ENCODE measurements at regions not wholly inside any gene's neighbourhood (a gene's known extent, or its start where the extent isn't known, plus 50 kb on each side); places are given as distances from the start of the nearest gene placed in this dataset.
"Not testable (repeated sequence)": the region's sequence is repeated elsewhere in the genome, so short reads cannot be mapped to it uniquely, and the experiment has no call there.

GRCh38 chr15:35256551-35256950, 171.5 kb upstream of the NANOGP8 start:
- Histone ChIP-seq H3K9ac (ENCODE audit: low read length) (no peak overlapping the region), H3K36me3 (ENCODE audit: insufficient read depth, low read length) (no peaks in the 10 kb centered on the region), H3K79me2 (replicated peaks; ENCODE audit: insufficient read depth, low read length) (no peaks in the 10 kb centered on the region), H3K4me3 (ENCODE audit: low read length) (no peak overlapping the region), H4K20me1 (ENCODE audit: insufficient read depth) (no peaks in the 10 kb centered on the region), H3F3A (ENCODE audit: insufficient read depth, low read length, poor library complexity, severe bottlenecking) (no peaks in the 10 kb centered on the region), H3K9me2 (ENCODE audit: insufficient read depth, low read length) (no peaks in the 10 kb centered on the region), H3K27me3 (ENCODE audit: insufficient read depth, low read depth, low read length) (no peaks in the 10 kb centered on the region), H3K27ac (ENCODE audit: low read length) (no peak overlapping the region), H2AFZ (ENCODE audit: low read depth, low read length) (no peak overlapping the region), H3K9me3 (ENCODE audit: low read length) (no peaks in the 10 kb centered on the region), H3K4me2 (ENCODE audit: low read length) (no peak overlapping the region)
- TF ChIP-seq TAF1 (IDR thresholded peaks at IDR 0.05; ENCODE audit: low read depth), result no peak
- no peak for TF ChIP-seq MXI1 (conservative IDR thresholded peaks at IDR 0.05; ENCODE audit: poor library complexity, severe bottlenecking)
- TF ChIP-seq EP300 (conservative IDR thresholded peaks at IDR 0.05; ENCODE audit: poor library complexity, severe bottlenecking), result no peak
- TF ChIP-seq POLR2AphosphoS5 (IDR thresholded peaks at IDR 0.05), result no peak

DNA sequence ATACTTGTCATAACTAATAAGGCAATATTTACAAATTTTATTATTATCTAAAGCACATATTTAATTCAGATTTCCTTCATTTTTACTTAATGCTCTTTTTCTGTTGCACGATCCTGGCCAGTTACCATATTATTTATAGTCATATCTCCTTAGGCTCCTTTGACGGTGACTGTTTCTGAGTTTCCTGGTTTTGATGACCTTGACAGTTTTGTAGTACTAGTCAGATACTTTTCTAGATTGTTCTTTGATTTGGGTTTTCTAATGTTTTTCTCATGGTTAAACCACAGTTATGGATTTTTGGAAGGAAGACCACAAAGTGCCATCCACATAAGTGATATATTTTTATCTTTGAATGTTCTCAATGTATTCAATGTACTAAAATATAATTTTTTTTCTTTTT, 171.0 kb upstream of the NANOGP8 start:
- Histone ChIP-seq H2AFZ (ENCODE audit: low read depth, low read length) (no peak overlapping the region), H3K9ac (ENCODE audit: low read length) (no peak overlapping the region), H3K36me3 (ENCODE audit: insufficient read depth, low read length) (no peaks in the 10 kb centered on the region), H3K27me3 (ENCODE audit: insufficient read depth, low read depth, low read length) (no peaks in the 10 kb centered on the region), H3K4me3 (ENCODE audit: low read length) (no peak overlapping the region), H3K9me3 (ENCODE audit: low read length) (no peaks in the 10 kb centered on the region), H3K27ac (ENCODE audit: low read length) (no peak overlapping the region), H3F3A (ENCODE audit: insufficient read depth, low read length, poor library complexity, severe bottlenecking) (no peaks in the 10 kb centered on the region), H3K79me2 (replicated peaks; ENCODE audit: insufficient read depth, low read length) (no peaks in the 10 kb centered on the region), H4K20me1 (ENCODE audit: insufficient read depth) (no peaks in the 10 kb centered on the region), H3K9me2 (ENCODE audit: insufficient read depth, low read length) (no peaks in the 10 kb centered on the region), H3K4me2 (ENCODE audit: low read length) (no peak overlapping the region)
- TF ChIP-seq TAF1 (IDR thresholded peaks at IDR 0.05; ENCODE audit: low read depth) (no peak), POLR2AphosphoS5 (IDR thresholded peaks at IDR 0.05) (no peak), EZH2 (IDR thresholded peaks at IDR 0.05; ENCODE audit: borderline replicate concordance, insufficient read depth, low read length, poor library complexity, severe bottlenecking) (no peak), MXI1 (conservative IDR thresholded peaks at IDR 0.05; ENCODE audit: poor library complexity, severe bottlenecking) (no peak), EP300 (conservative IDR thresholded peaks at IDR 0.05; ENCODE audit: poor library complexity, severe bottlenecking) (no peak), SMC3 (conservative IDR thresholded peaks at IDR 0.05; ENCODE audit: poor library complexity) (no peak)
- TF ChIP-seq, protein P1, sequence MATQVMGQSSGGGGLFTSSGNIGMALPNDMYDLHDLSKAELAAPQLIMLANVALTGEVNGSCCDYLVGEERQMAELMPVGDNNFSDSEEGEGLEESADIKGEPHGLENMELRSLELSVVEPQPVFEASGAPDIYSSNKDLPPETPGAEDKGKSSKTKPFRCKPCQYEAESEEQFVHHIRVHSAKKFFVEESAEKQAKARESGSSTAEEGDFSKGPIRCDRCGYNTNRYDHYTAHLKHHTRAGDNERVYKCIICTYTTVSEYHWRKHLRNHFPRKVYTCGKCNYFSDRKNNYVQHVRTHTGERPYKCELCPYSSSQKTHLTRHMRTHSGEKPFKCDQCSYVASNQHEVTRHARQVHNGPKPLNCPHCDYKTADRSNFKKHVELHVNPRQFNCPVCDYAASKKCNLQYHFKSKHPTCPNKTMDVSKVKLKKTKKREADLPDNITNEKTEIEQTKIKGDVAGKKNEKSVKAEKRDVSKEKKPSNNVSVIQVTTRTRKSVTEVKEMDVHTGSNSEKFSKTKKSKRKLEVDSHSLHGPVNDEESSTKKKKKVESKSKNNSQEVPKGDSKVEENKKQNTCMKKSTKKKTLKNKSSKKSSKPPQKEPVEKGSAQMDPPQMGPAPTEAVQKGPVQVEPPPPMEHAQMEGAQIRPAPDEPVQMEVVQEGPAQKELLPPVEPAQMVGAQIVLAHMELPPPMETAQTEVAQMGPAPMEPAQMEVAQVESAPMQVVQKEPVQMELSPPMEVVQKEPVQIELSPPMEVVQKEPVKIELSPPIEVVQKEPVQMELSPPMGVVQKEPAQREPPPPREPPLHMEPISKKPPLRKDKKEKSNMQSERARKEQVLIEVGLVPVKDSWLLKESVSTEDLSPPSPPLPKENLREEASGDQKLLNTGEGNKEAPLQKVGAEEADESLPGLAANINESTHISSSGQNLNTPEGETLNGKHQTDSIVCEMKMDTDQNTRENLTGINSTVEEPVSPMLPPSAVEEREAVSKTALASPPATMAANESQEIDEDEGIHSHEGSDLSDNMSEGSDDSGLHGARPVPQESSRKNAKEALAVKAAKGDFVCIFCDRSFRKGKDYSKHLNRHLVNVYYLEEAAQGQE (IDR thresholded peaks at IDR 0.05; ENCODE audit: borderline replicate concordance), result no peak
- TF ChIP-seq, protein P2, sequence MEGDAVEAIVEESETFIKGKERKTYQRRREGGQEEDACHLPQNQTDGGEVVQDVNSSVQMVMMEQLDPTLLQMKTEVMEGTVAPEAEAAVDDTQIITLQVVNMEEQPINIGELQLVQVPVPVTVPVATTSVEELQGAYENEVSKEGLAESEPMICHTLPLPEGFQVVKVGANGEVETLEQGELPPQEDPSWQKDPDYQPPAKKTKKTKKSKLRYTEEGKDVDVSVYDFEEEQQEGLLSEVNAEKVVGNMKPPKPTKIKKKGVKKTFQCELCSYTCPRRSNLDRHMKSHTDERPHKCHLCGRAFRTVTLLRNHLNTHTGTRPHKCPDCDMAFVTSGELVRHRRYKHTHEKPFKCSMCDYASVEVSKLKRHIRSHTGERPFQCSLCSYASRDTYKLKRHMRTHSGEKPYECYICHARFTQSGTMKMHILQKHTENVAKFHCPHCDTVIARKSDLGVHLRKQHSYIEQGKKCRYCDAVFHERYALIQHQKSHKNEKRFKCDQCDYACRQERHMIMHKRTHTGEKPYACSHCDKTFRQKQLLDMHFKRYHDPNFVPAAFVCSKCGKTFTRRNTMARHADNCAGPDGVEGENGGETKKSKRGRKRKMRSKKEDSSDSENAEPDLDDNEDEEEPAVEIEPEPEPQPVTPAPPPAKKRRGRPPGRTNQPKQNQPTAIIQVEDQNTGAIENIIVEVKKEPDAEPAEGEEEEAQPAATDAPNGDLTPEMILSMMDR (IDR thresholded peaks at IDR 0.05; ENCODE audit: poor library complexity, severe bottlenecking), result no peak

DNA sequence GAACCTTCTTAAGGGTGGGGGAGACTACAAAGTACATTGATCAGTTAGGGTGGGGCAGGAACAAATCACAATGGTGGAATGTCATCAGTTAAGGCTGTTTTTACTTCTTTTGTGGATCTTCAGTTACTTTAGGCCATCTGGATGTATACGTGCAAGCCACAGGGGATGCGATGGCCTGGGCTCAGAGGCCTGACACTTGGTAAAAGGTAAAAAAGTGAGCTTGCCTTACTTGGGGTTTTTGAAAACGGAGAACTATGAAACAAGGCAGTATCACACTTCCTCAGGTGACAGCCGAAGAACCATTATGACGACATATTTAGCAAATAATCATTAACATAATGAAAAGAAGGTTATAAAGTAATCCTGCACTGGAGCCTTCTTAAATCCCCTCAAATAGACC, 169.8 kb upstream of the NANOGP8 start:
- not testable (repeated sequence) for H3K4me3 ChIP-seq (ENCODE audit: low read length); H3K27ac ChIP-seq (ENCODE audit: low read length); H3K9me2 ChIP-seq (ENCODE audit: insufficient read depth, low read length); H3K9ac ChIP-seq (ENCODE audit: low read length); H3F3A ChIP-seq (ENCODE audit: insufficient read depth, low read length, poor library complexity, severe bottlenecking); H3K27me3 ChIP-seq (ENCODE audit: insufficient read depth, low read depth, low read length); H3K9me3 ChIP-seq (ENCODE audit: low read length); H3K36me3 ChIP-seq (ENCODE audit: insufficient read depth, low read length); H3K79me2 ChIP-seq (replicated peaks; ENCODE audit: insufficient read depth, low read length); H2AFZ ChIP-seq (ENCODE audit: low read depth, low read length); H4K20me1 ChIP-seq (ENCODE audit: insufficient read depth); H3K4me2 ChIP-seq (ENCODE audit: low read length)

Data from neural cell (in vitro differentiated cells).